ENCODE measurements at regions not wholly inside any gene's neighbourhood (a gene's known extent, or its start where the extent isn't known, plus 50 kb on each side); places are given as distances from the start of the nearest gene placed in this dataset.

DNA sequence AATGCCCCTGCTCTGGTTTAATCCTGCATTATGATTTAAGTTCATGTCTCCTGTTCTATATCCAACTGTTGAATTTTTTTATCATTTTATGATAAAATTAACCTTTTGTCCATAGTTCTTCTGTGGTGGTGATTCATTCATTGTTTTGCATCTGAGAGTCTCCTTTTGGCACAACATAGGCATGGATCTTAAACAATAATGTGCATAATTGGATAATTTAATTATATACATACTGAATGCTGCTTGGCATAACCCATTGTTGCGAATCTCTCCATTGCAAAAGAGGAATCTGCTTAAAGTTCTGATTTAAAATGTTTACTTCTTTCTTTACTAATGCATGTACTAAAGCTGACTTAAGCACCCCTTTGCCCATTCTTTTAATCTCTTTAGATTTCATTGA is 2788.4 kb downstream of the PCDH9 start:
- TF ChIP-seq, protein P1, sequence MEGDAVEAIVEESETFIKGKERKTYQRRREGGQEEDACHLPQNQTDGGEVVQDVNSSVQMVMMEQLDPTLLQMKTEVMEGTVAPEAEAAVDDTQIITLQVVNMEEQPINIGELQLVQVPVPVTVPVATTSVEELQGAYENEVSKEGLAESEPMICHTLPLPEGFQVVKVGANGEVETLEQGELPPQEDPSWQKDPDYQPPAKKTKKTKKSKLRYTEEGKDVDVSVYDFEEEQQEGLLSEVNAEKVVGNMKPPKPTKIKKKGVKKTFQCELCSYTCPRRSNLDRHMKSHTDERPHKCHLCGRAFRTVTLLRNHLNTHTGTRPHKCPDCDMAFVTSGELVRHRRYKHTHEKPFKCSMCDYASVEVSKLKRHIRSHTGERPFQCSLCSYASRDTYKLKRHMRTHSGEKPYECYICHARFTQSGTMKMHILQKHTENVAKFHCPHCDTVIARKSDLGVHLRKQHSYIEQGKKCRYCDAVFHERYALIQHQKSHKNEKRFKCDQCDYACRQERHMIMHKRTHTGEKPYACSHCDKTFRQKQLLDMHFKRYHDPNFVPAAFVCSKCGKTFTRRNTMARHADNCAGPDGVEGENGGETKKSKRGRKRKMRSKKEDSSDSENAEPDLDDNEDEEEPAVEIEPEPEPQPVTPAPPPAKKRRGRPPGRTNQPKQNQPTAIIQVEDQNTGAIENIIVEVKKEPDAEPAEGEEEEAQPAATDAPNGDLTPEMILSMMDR (IDR thresholded peaks at IDR 0.05) = no peak
- no peak for TF ChIP-seq POLR2A (IDR thresholded peaks at IDR 0.05)
